ENCODE measurements at regions not wholly inside any gene's neighbourhood (a gene's known extent, or its start where the extent isn't known, plus 50 kb on each side); places are given as distances from the start of the nearest gene placed in this dataset.
"Not testable (repeated sequence)": the region's sequence is repeated elsewhere in the genome, so short reads cannot be mapped to it uniquely, and the experiment has no call there.

DNA sequence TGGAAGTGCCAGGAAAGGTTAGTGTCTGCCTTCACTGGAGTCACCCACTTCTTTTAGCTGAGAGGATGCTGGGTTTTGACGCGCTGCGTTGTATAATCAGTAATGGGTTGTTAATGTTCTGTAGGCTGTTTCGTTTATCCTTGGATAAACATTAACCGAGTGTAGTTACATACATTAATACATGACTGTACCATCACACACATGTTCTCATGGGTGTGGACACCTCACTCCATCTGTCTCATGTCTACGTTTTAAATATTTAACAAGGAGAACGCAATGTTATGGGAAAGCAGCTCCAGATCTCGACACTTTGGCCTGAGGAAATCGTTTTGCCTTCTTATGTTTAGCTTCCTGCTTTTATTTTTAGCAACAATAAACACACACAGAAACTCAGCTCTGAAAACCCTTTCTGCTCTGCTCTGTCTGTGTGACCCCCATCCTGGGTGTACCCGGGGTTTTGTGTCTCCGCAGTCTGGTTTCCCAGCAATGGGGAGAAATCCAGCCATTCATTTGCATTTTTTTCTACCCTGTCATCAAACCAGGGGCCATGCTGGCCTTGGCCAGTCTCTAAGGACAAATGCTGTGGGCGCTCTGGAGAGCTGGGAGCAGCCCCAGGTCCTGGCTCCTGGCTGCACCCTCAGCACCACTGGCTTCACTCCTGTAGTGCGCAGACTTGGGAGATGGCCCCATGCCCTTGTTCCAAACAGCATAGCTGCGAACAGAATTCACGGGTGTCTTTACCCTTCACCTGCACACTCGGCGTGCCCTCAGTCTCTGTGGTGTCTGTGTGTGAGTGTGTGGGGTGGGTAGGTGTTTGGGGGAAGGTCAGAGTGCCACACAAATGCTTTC lies 110.8 kb downstream of the ERMARD start:
- DNase-seq (ENCODE audit: extremely low read depth, low read depth), result no peak

- DNase-seq (ENCODE audit: extremely low read depth, low read depth), result no peak
These were observed 110.1 kb downstream of the ERMARD start for GRCh38 chr6:169861431-169862042.

DNA sequence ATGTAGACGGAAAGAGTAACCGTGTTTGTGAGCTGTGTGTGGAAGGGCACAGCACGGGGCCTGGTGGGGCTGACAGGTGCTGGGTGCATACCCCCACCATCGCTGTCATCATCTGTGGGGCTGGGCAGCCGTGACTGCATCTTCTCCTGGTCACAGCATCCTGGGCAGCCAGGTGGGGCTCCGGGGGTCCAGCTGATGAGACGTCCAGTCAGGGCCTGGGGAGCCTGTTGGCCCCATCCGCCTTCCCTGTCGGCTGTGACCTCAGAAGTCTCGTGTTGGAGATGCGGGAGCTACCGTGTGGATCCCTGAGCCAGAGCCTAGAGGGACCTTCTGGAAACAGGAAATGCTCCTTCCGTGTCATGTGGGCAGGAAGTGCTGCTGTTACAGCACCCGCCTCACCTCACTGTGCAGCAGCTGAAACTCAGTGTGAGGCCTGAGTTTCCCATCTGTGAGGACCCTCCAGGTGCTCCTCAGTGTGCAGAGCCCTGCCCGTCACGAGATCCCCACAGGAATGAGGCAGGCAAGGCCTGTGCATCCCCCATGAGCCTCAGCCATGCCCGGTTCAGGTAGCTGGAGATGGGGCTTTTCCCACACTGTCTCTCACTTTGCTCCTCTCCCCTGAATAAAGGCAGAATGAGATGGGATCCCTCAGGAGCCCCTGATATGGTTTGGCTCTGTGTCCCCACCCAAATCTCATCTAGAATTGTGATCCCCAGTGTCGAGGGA lies 108.7 kb downstream of the ERMARD start:
- DNase-seq (ENCODE audit: extremely low read depth, low read depth), result no peak

DNA sequence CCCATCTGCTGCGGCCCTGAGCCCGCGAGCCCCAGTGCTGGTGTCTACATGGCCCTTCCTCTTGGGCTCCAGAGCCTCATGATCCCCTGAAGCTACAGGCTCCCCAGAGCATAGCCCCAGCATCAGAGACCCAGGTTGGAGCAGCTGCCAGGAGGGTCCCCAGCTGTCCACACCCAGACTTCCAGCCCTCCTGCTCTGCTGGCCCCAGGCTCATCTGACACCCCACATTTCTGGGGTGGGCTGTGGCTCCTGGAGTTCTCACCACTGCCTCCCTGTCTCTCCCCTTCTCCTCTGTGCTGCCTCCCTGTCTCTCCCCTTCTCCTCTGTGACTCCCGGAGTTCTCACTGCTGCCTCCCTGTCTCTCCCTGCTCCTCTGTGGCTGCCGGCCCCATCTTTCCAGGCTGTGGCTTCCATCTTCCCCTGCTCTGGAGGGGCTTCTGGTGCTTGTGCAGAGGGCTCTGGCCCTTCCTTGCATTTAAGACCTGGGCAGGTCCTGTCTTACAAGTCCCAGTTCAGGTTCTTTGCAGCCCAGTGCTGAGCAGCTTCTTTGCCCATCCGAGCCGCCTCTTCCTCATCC lies 108.1 kb downstream of the ERMARD start:
- DNase-seq (ENCODE audit: extremely low read depth, low read depth), result no peak

DNA sequence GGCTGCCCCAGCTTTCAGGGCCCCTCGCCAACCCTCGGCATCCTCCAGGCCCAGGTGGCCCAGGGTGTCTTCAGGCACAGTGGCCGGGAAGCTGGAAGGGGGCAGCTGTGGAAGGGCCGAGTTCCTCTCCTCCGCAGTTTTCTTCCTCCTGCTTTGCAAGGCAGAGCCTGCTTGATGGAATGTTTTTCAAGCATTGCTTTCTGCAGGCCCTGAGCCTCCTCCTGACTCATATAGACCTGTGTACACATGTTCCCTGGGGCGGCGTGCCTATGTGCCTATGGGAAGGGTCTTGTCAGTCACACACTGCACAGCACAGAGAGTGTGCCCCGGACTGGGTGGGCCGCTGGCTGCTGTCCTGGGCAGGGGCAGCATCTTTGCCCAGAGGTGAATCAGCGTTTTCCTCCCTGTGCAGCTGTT lies 107.5 kb downstream of the ERMARD start:
- DNase-seq (ENCODE audit: extremely low read depth, low read depth), result no peak

GRCh38 chr6:169858293-169858934 lies 107.0 kb downstream of the ERMARD start:
- DNase-seq (ENCODE audit: extremely low read depth, low read depth), result no peak

- DNase-seq (ENCODE audit: extremely low read depth, low read depth), result no peak
These were observed 106.2 kb downstream of the ERMARD start for GRCh38 chr6:169857343-169858292.

- DNase-seq (ENCODE audit: extremely low read depth, low read depth), result not testable (repeated sequence)
These were observed 105.3 kb downstream of the ERMARD start for GRCh38 chr6:169856442-169857342.

GRCh38 chr6:169854813-169855212 lies 103.4 kb downstream of the ERMARD start:
- DNase-seq (ENCODE audit: extremely low read depth, low read depth), result no peak

GRCh38 chr6:169854083-169854725 lies 102.8 kb downstream of the ERMARD start:
- DNase-seq (ENCODE audit: extremely low read depth, low read depth), result no peak

GRCh38 chr6:169853196-169854082 lies 102.0 kb downstream of the ERMARD start:
- DNase-seq (ENCODE audit: extremely low read depth, low read depth), result no peak

GRCh38 chr6:169852504-169853195 lies 101.2 kb downstream of the ERMARD start:
- no peak for DNase-seq (ENCODE audit: extremely low read depth, low read depth)

- DNase-seq (ENCODE audit: extremely low read depth, low read depth), result no peak
These were observed 100.5 kb downstream of the ERMARD start for GRCh38 chr6:169851641-169852503.

GRCh38 chr6:169850746-169851145 lies 99.3 kb downstream of the ERMARD start:
- no peak for DNase-seq (ENCODE audit: extremely low read depth, low read depth)

- no peak for DNase-seq (ENCODE audit: extremely low read depth, low read depth)
These were observed 98.7 kb downstream of the ERMARD start for GRCh38 chr6:169850154-169850553.

Data from NCI-H460 (cell line).